HG02885 (cell line): ENCODE measurements at regions not wholly inside any gene's neighbourhood (a gene's known extent, or its start where the extent isn't known, plus 50 kb on each side); places are given as distances from the start of the nearest gene placed in this dataset.
"Not testable (repeated sequence)": the region's sequence is repeated elsewhere in the genome, so short reads cannot be mapped to it uniquely, and the experiment has no call there.

Experiments used
- ATAC-seq: cut with Tn5 transposase; IDR thresholded peaks from one replicate; pipeline ENCODE4 v1.9.1; 2021; ENCODE audit warnings: mild to moderate bottlenecking; ENCODE audit not compliant: unreplicated experiment, poor library complexity

DNA sequence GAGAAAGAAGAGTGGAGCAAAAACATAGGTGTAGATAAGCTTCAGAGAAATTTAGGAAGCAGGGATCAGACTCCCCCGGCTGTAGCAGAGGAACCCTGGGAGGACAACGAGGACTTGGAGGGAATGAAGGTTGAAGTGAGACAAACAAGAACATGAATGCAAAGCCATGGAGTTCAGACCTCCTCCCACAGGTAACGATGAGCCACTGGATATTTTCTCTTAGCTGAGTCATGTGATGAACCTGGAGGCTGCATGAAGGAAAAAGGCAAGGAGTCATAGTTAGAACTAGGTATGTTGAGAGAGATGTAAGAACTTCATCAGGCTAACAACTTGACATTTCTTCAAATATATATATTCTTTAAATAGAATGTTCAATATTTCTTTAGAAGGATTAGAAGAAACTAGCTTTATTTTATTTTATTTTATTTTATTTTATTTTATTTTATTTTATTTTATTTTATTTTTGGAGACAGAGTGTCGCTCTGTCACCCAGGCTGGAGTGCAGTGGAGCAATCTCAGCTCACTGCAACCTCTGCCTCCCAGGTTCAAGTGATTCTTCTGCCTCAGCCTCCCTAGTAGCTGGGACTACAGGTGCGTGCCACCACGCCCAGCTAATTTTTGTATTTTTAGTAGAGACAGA is 57.7 kb upstream of the RGS1 start:
- not testable (repeated sequence) for ATAC-seq

GRCh38 chr1:192518700-192519099 is 56.9 kb upstream of the RGS1 start:
- peak; percentile 60 for ATAC-seq

- ATAC-seq, result no peak
These were observed 53.8 kb upstream of the RGS1 start for GRCh38 chr1:192521734-192522133.

GRCh38 chr1:192522673-192523072 is 52.9 kb upstream of the RGS1 start:
- no peak for ATAC-seq

DNA sequence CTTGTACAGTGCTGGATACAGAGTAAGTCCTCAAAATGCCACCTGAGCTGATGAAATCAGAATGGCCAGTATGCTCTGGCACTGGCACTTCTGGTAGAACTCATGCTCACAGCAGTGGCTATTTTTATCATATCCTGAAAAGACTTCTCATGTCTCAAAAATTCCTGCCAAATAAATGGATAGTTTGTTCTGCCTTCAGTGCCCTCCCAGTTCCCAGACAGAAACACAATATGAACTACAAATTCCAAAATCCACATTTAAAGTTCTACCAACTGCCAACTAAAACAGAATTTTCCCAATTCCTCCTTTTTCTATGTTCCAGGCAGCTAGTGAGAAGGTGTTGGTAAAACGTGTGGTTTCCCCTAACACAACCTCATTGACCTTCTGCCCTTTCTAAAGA is 51.4 kb upstream of the RGS1 start:
- no peak for ATAC-seq
